Left kidney (tissue), 1 donor: ENCODE measurements at regions not wholly inside any gene's neighbourhood (a gene's known extent, or its start where the extent isn't known, plus 50 kb on each side); places are given as distances from the start of the nearest gene placed in this dataset.

ENCODE experiments used
- DNase-seq: peaks from one replicate; pipeline ENCODE4 v3.0.0-alpha.2; 2013

- no peak for DNase-seq
Observed at GRCh38 chr16:35510701-35511100, 2051.3 kb downstream of the TP53TG3F start.

GRCh38 chr16:35516551-35516950 lies 2057.1 kb downstream of the TP53TG3F start:
- DNase-seq: no peak

DNA sequence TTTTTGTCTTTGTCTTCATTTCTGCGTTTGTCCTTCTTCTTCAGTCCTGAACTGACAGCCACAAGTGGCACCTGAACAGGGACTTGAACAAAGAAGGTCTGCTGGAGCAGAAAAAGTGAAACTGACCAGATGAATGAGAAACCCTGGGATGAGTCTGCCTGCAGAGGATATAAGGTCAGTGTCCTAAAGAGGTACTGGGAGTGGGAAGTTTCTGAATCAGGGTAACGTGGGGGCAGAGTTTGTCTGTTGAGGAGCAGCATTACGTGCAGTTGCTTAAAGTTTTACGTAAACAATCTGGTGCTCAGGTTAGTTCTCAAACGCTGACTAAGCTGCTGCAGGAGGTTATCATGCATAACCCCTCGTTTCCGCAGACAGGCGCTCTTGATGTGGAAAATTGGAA lies 2057.6 kb downstream of the TP53TG3F start:
- DNase-seq: no peak

DNA sequence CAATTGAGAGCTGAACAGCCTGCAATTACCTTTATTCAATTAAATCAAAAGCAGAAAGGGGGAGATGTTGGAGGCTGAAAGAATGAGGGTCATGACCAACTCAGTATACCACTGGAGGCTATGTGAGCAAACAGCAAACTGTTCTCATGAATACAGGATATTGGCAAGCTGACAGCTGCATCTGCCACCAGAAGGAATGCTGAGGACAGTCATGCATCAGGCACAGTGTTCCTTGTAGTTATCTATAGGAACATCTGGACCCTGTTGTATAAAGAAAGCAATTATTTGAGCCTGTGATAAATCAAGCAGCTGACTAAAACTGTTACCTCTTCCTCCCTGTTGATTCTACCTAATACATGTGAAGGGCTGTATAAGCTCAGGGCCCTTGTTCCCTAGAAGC lies 2064.6 kb downstream of the TP53TG3F start:
- DNase-seq: no peak

DNA sequence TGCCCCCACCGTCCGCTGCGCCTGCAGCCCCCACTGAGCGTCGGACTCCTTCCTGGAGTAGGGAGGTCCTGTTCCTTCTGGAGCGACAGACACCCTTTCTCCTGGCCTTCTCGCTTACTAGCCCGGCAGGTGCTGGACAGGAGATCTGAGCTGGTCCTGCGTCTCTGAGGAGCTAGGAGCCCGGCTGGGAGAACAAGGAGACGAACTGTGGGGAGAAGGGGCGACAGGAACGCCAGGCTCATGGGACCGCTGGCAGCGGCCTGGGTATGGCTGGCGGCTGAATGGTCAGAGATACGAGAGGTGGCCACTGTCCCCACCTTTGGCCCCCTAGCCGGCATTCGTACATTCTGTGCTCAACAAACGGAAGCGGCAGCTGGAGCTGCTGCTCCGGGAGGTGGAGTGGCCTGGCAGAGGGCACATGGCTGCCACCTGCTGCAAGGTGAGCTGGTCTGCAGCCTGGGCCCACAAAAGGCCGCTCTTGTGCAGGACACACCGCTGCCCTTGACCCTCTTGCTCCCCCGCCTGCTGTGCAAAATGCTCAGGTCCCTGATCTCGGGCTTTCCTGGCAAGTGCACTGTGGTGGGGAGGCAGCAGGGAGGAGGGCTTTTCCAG lies 2066.7 kb downstream of the TP53TG3F start:
- DNase-seq: no peak

DNA sequence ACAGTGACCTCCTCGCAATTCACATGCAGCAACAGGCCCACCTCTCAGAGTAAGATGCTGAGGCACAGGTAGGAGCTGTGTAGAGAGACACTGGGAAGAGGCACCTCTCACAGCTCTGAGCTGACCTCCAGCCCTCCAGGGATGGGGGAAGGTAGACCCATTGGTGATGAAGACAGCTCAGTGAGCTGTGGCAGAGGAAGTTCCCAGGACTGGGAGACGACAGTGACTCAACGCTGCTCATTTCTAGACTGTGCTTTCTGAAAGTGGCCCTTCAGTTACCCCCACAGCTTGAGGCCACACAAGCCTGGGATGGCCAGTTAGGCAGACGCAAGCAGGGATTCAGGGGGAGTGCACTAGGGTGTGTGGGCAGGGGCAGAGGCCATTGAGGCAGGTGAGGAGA lies 2073.2 kb downstream of the TP53TG3F start:
- DNase-seq: no peak

- DNase-seq: no peak
Observed at GRCh38 chr16:35533683-35534082, 2074.3 kb downstream of the TP53TG3F start.

GRCh38 chr16:35543486-35543885 lies 2084.1 kb downstream of the TP53TG3F start:
- DNase-seq: no peak

DNA sequence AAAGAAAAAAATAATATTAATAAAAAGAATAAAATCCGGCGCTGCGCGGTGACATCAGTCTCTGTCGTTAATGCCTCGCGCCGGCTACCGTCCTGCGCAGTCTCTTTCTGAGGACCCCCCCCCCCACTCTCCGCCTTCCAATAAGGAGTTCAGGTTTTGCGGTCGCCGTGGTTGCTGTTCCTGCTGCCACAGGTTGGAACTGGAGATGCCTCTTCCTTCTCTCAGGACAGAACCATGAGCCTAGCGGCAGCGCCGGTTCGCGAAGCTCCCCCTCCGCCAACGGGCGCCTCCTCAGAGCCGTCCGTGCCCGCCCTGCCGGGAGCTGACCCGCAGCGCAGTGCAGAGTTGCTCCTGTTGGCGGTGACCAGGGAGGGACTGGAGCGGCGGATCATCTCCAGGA lies 2093.4 kb downstream of the TP53TG3F start:
- DNase-seq: no peak

GRCh38 chr16:35557731-35558130 lies 2098.3 kb downstream of the TP53TG3F start:
- no peak for DNase-seq

DNA sequence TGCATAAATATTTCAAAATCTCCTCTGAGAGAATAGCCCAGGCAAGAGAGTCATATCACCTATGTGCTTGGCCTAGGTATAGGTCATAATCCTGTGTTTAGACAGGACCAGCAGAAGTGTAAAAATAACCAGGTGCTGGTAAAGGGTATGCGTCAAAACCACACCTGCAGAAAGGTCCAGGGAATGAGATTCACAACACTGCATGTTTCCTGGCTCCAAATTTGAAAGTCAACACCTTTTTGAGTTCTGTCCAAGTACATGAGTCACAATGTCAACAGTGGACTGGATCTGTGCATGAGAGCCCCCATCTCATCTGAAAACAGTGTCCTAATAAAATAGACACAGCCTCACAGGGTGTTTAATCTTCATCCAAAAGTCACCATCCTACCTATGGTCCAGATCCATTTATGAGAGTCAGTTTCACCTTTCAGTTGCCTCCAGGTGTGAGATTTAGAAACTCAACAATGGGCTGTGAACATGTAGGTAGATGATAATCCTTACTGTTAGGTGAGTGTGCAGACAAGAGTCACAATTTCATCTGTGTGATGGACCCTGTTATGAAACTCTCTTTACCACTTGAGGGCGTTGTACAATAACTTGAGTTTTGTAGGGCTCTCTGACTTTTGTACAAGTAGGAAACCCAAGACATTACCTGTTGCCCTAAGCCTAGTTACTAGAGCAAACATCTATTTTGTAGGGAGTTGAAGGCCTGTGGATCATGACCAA lies 2100.7 kb downstream of the TP53TG3F start:
- no peak for DNase-seq

DNA sequence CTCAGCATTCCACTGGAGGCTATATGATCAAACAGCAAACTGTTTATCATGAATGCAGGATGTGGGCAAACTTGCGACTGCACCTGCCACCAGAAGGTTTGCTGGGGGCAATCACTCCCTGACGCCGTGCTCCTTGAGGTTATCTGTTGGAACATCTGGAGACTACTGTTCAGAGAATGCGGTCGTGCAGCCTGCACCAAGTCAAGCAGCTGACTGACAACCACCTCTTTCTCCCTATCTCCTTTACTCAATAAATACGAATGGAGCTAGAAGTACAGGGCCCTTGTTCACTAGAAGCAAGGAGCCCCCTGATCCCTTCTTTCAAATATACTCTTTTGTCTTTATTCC lies 2101.2 kb downstream of the TP53TG3F start:
- DNase-seq: no peak

DNA sequence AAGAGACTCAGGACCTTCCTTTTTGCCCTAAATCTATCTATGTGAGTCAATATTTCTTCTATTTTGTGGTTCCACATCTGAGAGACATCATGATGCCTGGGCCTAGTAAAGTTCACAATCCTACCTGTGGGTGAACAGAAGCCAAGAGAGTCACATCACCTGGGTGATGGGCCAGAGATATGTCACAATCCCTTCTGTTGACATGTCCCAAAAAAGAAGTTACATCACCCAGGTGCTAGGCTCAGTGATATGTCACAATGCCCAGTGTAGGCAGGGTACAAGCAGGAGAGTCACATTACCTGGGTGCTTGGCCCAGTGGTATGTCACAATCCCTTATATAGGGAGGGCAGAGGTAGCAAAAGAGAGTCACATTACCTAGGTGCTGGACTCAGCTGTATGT lies 2101.9 kb downstream of the TP53TG3F start:
- DNase-seq: no peak

DNA sequence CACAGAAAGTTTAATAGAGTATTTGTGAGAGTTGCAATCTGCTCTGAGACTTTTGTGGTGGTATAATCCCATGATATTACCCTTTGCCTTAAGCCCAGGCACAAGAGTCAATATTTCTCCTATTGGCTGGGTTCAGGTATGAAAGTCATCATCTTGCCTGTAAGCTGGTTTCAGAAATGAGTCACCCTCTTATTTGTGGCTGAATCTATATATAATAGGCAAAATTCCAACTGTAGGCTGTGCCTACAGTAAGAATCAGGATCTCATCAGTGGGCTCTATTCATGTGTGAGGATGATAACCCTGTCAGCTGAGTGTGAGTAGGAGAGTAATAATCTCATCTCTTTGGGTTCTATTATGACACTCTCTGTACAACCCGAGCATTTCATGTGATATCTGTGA lies 2103.1 kb downstream of the TP53TG3F start:
- DNase-seq: no peak

- DNase-seq: no peak
Observed at GRCh38 chr16:35562919-35563318, 2103.5 kb downstream of the TP53TG3F start.

GRCh38 chr16:35564148-35564547 lies 2104.7 kb downstream of the TP53TG3F start:
- no peak for DNase-seq

- no peak for DNase-seq
Observed at GRCh38 chr16:35564889-35565288, 2105.5 kb downstream of the TP53TG3F start.

DNA sequence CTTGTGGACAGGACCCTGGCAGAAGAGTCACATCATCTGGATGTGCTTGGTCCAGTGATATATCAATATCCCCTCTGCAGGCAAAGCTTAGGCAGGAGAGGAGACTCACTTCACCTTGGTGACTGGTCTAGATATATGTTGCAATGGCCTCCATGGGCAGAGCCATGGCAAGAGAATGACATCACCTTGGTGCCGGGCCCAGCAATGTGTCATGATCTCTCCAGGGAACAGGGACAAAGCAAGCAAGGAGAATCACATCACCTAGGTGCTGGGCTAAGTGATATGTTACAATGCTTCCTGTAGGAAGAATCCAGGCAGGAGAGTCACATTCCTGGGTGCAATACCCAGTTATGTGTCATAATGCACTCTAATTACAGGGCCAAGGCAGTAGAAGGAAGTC lies 2106.2 kb downstream of the TP53TG3F start:
- no peak for DNase-seq

GRCh38 chr16:35569413-35569812 lies 2110.0 kb downstream of the TP53TG3F start:
- no peak for DNase-seq

DNA sequence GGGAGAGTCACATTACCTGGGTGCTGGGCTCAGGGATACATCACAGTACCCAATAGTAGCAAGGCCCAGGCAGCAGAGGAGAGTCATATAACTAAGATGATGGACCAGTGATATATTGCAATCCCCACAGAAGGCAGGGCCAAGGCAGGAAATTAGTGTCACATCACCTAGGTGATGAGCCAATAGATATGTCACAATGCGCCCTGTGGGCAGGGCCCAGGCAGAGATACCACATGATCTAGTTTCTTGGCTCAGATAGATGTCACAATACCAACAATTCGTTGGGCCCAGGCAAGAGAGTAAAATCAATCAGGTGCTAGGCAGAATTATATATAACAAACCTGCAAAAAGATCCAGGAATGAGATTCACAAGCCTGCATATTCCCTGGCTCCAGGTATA lies 2111.5 kb downstream of the TP53TG3F start:
- no peak for DNase-seq

DNA sequence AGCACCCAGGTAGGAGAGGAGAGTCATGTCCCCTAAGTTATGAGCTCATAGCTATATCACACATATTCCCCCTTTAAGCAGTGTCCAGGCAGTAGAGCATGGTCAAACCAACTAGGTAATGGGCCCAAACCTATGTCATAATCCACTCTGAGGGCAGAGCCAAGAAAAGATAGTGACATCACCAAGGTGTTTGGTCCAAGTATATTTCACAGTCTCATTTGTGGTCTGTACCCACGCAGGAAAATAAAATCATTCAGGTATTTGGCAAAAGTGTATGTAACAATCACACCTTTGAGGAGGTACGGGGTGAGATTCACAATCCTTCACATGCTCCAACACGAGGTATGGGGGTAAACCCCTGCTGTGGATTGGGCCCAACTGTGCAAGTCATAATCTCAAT lies 2112.8 kb downstream of the TP53TG3F start:
- no peak for DNase-seq

DNA sequence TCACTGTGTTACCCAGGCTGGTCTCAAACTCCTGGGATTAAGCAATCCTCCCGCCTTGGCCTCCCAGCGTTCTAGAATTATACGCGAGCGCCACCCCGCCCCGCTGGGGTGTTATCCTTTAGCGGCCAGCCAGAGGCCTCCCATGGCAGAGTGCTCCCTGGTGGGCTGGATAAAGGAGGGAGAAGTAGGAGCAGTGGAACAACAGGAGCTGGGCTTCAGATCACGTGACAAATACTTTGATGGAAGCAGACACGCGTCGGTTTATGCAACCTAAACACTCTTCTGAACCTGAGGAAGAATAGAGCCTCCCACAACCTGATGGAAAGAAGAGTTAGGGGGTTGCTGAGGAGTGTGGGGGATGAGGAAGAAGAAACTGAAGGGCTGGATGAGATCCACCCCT lies 2114.0 kb downstream of the TP53TG3F start:
- no peak for DNase-seq

DNA sequence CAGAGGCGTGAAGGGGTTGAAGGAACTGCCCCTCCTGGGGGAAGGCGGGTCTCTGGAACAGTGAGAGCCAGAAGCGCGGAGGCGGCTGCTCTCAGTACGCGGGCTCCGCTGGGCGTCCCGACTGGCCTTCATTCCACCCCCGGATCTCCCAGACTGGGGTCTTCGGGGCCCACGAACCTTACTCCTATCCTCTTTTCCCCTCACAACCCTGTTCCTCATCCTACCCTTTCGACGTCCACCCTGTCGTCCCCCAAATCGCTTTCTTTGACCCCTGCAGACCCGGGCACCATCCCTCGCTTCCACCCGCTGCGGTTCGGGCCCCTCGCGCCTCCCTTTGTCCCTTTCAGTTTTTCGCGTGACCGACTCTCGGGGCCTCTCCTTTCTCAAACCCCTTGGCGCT lies 2114.6 kb downstream of the TP53TG3F start:
- no peak for DNase-seq
